GM18909 (cell line): ENCODE measurements at regions not wholly inside any gene's neighbourhood (a gene's known extent, or its start where the extent isn't known, plus 50 kb on each side); places are given as distances from the start of the nearest gene placed in this dataset.
"Not testable (repeated sequence)": the region's sequence is repeated elsewhere in the genome, so short reads cannot be mapped to it uniquely, and the experiment has no call there.

Source experiments
- ATAC-seq: cut with Tn5 transposase; IDR thresholded peaks from one replicate; pipeline ENCODE4 v1.9.1; 2021; ENCODE audit warnings: mild to moderate bottlenecking; ENCODE audit not compliant: unreplicated experiment, poor library complexity

DNA sequence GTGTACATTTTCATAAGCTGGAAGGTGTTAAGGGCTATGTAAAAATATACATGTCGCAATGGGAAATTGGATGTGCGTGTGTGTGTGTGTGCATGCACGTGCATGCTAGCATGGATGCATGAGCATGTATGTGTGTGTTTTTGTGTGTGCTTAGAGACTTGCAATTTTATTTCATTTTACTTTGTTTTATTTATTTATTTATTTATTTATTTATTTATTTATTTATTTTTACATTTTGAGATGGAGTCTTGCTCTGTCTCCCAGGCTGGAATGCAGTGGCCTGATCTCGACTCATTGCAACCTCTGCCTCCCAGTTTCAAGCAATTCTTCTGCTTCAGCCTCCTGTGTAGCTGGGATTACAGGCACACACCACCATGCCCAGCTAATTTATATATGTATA, 50.4 kb upstream of the CDH9 start:
- not testable (repeated sequence) for ATAC-seq
